GM21367 (cell line): ENCODE measurements at regions not wholly inside any gene's neighbourhood (a gene's known extent, or its start where the extent isn't known, plus 50 kb on each side); places are given as distances from the start of the nearest gene placed in this dataset.
"Not testable (repeated sequence)": the region's sequence is repeated elsewhere in the genome, so short reads cannot be mapped to it uniquely, and the experiment has no call there.

Source experiments
- ATAC-seq: cut with Tn5 transposase; IDR thresholded peaks from one replicate; pipeline ENCODE4 v1.9.1; 2021; ENCODE audit not compliant: unreplicated experiment

DNA sequence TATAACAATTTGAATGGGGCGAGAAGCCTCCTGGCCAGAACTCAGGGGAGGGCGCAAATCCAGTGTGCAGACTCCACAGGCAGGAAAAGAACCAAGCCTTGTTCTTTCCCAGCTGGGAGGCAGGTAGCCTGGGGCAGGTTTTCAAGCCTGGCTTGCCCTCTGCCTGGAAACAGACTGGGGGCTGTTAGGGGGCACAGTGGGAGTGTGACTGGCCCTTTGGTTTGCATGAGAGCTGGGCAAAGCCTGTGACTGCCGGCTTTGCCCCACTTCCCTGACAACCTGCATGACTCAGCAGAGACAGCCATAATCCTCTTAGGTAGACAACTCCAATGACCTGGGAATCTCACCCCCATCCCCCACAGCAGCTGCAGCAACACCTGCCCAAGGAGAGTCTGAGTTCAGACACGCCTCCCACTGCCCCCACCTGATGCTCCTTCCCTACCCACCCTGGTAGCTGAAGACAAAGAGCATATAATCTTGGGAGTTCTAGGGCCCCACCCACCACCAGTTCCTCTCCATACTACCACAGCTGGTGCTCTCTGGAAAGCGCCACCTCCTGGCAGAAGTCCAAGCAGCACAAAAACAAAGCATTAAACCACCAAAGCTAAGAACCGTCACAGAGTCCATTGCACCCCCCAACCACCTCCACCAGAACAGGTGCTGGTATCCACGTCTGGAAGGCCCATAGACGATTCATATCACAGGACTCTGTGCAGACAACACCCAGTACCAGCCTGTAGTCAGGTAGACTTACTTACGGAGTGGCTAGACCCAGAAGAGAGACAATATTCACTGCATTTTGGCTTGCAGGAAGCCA is 402.5 kb downstream of the STK39 start:
- ATAC-seq, result no peak

DNA sequence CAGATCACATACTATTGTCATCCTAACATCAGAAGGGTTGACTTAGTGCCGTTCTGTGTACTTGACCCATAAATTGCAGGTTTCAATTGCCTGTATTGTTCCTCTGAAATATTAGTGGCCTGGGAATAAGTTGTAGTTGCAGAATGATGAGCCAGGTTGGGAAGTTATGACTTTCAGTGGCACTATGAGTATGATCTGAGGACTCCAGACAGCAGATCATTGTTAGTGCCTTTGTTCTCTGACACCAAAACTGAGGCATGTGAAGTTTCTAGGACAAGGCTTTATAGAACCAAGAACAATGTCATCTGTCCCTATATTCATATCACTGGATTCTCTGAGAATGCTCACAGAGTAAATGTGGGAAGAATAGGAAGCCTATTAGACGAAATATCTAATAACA is 403.7 kb downstream of the STK39 start:
- no peak for ATAC-seq

DNA sequence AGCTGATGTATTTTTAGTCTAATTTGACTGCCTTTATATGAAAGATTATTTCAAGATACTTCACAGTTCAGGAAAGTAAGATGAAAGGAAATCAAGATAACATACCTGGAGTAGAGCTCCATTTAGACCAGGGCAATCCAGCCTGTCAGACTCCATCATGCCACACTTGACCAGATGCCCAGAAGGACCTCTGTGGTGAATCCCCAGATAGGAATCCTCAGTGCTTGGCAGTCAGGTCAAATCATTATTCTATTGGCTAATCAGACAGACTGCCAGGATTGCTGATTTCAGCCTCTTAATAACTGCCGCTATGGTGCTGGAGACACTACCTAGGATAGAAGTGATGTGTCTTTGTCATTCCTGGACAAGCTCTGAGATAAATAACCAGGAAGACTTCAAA is 404.2 kb downstream of the STK39 start:
- no peak for ATAC-seq

DNA sequence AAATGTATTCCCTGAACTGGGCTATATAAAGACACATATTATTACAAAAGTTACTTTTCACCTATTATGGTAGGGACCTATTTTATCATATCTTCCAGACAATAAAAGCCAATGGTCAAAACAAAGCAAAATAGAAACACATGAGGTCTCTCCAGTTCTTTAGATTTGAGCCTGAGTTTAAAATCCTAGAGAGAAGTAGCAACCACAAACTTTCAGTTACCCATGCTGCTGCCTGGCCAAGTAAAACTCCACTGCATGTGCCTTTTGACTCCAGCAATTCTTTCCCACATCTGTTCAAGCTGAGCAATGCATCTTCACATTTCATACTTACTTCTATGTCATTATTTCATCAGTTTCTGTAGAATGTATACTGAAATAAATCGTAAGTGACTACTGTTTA is 405.3 kb downstream of the STK39 start:
- no peak for ATAC-seq

DNA sequence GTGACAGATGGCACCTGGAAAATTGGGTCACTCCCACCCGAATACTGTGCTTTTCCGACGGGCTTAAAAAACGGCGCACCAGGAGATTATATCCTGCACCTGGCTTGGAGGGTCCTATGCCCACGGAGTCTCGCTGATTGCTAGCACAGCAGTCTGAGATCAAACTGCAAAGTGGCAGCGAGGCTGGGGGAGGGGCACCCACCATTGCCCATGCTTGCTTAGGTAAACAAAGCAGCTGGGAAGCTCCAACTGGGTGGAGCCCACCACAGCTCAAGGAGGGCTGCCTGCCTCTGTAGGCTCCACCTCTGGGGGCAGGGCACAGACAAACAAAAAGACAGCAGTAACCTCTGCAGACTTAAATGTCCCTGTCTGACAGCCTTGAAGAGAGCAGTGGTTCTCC is 412.1 kb downstream of the STK39 start:
- not testable (repeated sequence) for ATAC-seq

DNA sequence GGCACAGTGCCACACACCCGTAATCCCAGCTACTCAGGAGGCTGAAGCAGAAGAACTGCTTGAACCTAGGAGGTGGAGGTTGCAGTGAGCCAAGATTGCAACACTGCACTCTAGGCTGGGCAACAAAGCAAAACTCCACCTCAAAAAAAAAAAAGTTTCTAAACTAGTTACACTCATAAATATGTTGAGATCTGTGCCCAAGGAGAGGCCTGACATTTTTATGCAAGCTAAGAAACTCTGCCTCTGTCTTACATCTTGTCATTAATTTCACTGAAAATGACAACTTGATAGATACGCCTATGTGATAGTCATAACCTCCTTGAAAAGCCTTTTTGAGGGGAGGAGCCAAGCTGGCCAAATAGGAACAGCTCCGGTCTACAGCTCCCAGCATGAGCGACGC is 412.7 kb downstream of the STK39 start:
- no peak for ATAC-seq

DNA sequence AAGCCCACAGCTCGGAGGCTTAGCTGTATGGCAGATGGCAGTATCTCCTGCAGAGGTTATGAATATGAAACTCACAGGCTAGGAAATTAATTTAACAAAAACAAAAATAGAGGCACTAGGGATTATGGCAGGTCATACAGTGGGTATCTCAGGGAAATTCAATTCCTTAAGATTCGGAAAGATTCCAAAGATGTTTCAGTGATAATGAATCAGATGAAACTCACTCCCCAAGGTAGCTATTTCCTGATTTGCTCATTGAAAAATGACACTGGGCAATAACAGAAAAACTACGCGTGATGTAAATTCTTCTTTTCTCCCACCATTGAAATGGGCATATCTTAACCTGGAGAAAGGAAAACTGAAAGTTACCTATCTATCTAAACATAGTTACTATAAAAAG is 414.1 kb downstream of the STK39 start:
- no peak for ATAC-seq

DNA sequence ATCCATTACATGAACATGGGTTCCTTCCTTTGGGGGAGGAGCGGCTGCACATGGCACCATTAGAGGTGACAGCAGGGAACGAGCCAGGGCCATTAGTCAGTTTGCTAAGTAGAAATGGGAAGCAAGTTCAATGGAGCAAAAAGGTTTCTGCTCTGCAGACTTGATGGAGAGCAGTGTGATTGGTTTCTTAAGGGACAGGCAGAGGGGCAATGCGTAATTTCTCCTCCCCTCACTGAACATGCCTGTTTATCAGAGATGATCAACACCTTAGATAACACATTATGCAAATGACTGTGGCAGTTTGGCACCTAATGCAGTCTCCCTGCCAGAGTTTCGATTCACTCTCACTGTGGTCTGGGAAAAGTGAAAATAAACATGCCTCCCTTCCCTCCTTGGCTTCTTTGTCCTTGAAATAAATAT is 414.5 kb downstream of the STK39 start:
- ATAC-seq, result no peak

DNA sequence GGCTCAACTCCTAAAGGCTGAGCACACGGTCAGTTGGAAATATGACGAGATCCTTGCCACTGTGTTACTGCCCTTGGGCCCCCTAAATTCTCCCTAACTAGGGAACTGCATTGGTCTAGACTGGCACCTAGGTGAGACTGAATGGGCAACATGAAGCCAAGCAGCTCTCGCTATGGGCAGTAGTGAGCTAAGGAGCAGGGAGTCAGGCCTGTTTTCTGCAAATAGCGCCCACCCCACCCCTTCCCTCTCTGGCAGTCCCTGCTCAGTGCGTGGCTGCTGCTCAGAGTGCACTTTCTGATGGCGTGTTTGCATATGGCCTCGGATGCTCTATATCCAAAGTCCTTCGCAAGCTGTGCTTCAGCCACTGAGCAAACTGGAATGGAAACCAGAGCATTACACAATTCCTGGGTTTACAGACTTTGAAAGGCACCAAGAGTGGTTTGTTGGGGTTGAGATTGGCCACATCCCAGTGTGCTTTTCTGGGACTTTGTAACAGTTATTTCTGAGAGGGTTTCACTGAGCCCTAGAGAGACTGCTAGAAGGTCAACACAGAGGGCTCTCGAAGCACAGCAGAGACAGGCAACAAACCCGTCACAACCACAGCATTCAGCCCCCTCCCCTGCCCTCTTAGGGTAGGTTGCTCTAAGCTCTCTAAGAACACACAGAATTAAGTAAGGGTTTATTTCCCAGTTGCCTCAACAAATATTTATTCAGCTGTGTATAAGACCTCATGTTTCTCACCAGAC is 419.9 kb downstream of the STK39 start:
- no peak for ATAC-seq

DNA sequence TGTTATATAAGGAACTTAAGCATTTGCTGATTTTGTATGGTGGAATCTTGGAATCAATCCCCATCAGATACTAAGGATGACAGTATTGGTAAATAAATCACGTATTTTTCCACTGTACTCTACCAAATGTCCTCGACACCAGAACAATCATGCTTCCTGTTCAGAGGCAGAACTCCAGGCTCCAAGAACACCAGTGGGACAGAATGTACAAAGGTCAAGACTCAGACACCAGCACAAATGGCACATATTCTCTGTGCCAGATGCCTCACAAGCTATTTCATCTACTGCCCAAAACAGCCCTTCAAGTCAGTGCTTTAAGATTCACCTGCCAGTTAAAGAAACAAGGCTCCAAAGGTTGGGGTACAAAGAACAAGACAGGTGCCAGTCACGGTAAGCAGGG is 420.5 kb downstream of the STK39 start:
- no peak for ATAC-seq

DNA sequence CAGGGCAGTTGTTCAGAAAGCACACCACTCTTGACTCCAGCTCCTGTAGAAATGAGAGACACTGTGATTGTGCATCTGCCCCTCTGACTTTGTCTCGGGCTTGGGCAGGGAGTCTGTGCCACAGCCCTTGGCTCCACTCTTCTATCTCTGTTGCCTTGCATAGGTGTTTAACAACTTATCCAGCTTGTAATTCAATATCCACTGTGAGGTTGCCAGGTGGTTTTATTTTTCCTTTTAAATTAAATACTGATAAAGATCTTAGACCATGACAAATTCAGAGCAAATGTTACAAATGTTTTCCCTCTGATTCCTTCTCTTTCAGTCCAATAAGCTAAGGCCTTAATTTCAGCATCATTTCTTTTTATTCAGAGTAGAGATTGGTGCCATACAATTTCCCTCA is 421.7 kb downstream of the STK39 start:
- ATAC-seq, result no peak

DNA sequence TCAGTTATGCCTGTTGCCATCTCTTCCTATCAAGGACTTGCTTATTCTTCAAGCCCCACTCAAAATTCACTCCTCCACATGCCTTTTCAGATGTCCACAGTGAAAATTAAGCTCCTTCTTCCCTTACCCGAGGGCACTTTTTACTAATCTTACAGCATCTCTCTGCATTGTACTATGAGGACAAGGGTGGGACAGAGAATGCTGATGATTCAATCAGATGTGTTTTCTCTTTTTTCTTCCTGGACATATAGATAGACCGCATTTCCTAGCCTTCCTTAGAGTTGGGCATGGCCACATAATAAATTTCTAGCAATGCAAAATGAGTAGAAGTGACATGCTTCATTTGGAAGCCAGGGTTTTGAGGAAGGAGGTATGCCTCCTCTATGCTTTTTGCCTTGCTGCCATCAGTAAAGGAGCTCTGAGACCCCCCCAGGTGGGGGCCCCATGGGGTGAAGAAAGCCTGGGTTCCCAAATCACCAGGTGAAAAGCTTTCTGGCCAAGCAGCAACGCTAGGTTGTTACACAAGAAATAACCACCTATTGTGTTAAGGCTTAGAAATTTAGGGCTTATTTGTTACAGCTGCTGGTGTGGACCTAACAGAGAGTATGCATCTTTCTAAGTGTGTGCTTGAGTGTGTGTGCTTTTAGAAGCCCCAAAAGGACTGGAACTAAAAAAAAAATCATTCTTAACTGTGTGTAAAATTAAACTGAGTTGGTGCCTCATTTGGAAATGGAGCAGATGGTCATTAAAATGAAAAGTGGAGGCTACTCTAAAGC is 424.5 kb downstream of the STK39 start:
- no peak for ATAC-seq

DNA sequence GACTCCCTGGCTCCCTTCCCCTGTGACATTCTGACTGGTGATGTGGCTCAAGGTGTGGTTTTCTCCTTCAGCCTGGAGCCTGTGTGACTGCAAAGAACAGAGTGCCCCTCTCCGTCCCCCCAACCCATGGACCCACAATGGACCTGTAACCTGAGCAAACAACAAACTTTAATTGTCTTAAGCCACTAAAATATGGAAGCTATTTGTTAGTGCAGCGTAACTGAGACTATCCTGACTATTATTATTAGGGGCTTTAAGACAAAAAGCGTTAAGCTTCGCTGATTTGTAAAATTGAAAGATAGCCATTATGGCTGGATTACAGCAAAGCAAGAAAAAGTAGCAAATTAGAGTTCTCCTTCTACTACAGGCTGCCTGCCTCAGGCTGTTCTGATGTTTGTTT is 426.9 kb downstream of the STK39 start:
- ATAC-seq, result no peak

DNA sequence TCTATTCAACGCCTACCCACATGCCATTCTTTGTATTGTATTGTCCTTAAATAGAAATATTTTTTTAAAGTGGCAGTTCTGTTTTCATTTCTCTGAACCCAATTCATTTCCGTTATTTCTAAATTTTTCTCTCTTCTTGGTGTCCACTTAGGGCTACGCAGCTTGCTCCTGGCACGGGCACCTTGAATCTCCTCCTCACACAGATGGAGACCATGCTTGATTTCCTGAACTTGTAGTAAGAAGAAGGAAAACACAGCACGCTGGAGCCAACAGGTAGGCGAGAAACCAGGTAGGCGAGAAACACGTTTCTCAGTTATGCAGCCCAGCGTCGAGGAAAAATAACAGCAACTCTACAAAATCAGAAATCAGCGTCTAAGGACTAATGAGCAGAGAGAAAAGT is 428.9 kb downstream of the STK39 start:
- no peak for ATAC-seq

DNA sequence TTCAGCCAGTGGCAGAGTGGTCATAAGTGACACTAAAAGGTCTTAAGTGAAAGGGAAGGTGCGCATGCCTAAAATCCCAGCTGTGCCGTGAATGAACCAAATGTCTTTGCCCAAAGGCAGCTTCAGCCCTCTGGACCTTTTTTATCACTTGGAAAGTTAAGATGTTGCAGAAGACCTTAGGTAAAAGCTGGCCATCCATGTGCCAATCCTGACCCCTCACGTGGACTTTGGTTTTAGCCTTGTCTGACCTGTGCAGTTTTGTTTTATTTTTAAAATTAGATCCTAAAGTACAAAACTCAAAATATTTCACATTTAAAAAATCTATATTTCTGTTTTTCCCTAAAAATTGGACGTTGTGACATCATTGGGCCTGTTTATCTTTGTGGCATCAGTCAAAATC is 429.5 kb downstream of the STK39 start:
- ATAC-seq, result no peak

DNA sequence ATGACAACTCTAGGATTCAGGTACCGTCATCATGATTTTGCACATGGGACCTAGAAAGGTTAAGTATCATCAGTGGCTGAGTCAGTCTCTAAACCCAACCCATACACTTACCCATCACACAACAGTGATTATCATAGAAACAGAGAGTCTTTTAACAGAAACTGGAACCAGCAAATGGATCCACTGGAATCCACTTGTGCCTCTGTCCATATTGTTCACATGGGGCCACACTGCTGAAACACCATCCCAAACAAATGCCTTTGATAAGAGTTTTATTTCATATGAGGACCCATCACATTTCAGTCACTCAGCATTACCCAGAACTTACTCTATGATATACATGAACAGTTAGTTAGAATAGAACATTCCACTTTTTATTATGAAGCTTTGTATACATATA is 430.0 kb downstream of the STK39 start:
- no peak for ATAC-seq

DNA sequence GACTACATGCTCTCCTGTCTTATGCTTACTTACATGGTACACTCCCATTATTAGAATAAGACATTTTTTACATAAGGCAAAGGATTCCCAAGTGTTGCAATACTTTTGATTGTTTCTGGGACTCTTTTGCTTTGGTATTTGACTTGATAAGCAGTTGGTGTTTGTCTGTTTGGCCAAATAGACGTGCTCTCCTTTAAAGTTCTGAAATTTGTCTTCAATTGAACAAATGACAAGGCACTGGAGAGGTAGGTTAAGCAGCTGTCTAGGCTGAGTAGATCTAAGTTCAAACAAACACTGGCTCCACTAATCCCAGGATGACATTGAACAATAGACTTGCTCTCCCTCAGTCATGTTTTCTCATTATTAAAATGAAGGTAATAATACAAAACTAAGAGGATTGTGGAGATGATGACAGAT is 430.5 kb downstream of the STK39 start:
- ATAC-seq, result no peak

DNA sequence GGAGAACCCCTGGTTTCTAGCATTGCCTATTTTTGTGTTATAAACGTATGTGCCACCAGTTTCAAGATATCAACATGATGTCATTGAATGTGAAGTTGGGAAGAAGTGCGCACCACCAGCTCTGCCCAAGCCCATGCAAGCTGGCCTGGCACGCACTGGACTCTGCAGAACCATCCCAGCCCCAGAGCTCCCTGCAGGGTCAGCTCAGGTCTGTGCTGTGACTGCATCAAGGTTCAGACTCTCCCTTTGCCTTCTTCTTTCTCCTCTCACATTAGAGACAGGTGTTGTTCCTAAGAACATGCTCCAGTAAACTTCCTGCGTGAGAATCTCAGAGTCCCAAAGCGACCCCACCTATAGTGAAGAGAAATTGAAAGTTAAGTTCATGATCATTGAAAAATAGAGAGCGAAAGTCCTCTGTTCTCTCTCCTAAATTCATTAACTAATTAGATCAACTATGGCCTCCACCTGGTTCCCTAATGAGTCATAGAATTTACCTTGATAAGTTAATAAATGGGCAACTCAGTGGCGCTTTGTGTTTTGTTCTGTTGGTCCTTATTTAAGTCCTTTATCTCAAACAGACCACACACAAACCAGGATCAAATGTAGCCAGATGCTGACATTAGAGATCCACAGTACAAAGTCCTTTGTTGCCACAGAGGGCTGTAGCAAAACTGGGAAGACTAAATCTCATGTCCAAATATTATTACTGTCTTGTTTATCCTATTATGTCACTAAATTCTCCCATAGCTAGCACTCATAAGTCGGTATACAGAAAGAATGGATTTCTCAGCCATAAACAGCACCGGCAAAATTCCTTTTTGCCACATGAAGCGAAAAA is 432.3 kb downstream of the STK39 start:
- no peak for ATAC-seq

DNA sequence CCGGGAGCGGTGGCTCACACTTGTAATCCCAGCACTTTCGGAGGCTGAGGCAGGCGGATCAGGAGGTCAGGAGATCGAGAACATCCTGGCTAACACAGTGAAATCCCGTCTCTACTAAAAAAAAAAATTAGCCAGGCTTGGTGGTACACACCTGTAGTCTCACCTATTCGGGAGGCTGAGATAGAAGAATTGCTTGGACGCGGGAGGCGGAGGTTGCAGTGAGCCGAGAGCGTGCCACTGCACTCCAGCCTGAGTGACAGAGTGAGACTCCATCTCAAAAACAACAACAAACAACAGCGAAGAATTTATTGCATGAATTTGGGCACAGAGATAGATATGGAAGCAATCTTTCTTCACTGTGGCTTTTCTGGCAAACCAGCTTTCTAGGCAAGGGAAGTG is 432.9 kb downstream of the STK39 start:
- ATAC-seq, result not testable (repeated sequence)

DNA sequence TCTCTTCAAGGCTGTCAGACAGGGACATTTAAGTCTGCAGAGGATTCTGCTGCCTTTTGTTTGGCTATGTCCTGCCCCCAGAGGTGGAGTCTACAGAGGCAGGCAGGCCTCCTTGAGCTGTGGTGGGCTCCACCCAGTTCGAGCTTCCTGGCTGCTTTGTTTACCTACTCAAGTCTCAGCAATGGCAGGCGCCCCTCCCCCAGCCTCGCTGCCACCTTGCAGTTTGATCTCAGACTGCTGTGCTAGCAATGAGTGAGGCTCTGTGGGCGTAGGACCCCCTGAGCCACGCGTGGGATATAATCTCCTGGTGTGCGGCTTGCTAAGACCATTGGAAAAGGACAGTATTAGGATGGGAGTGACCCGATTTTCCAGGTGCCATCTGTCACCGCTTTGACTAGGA is 437.6 kb downstream of the STK39 start:
- not testable (repeated sequence) for ATAC-seq

DNA sequence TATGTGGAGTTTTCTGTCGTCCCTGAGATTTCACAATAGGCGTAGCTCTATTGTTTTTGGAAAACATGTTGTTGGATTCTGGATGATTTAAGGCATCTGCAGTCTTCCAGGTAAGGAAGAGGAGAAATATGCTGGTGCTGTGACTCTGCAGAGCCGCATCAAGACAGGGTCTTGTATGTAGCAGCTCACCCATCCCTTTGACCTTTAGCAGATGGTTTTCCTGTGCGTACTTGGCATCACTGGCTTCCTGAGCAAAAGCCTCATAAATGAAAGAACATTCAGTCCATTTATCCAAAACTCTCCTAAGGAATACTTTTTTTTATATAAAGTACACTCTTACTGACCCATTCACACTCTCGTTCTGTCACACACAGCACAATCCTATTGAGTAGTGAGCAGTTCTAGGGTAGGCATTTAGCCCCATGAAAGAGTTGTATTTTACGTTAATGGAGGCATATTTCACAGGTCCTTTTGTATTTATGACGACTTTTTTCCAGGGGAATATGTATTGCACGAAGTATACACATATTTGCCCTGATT is 443.9 kb downstream of the STK39 start:
- no peak for ATAC-seq
